Activated CD8-positive, alpha-beta memory T cell treated with anti-CD3 and anti-CD28 coated beads, Interleukin-2, amount 10 ng/mL, durations not matched to agents 7 days and 5 days (primary cell): ENCODE measurements at regions not wholly inside any gene's neighbourhood (a gene's known extent, or its start where the extent isn't known, plus 50 kb on each side); places are given as distances from the start of the nearest gene placed in this dataset.

Source experiments
- ATAC-seq: fragments of 150-1000 bp; cut with Tn5 transposase; one replicate; pipeline ENCODE4 v1.10.0; 2021; ENCODE audit warnings: moderate library complexity
- CTCF ChIA-PET: fragments of 350-600 bp; sonication (Branson Sonifier 250); formaldehyde crosslinking; loops from one replicate; lab custom pipeline; 2021; ENCODE audit warnings: antibody characterized with exemption; lab: Charles Lee
- DNase-seq: peaks from one replicate; pipeline ENCODE4 v3.0.0-alpha.2; 2020
- H3K27ac Mint-ChIP-seq: one replicate; pipeline ENCODE4 v1.8.0; 2021; ENCODE audit warnings: mild to moderate bottlenecking, mixed read lengths
- H3K27me3 Mint-ChIP-seq: one replicate; pipeline ENCODE4 v1.8.0; 2021; ENCODE audit warnings: mixed read lengths
- H3K36me3 Mint-ChIP-seq: one replicate; pipeline ENCODE4 v1.8.0; 2021; ENCODE audit warnings: mild to moderate bottlenecking, mixed read lengths
- H3K4me1 Mint-ChIP-seq: one replicate; pipeline ENCODE4 v1.8.0; 2021; ENCODE audit warnings: mixed read lengths
- H3K4me3 Mint-ChIP-seq: one replicate; pipeline ENCODE4 v1.8.0; 2021; ENCODE audit warnings: mild to moderate bottlenecking, moderate library complexity, mixed read lengths
- H3K9me3 Mint-ChIP-seq: one replicate; pipeline ENCODE4 v1.8.0; 2022; ENCODE audit warnings: low read depth, mixed read lengths

DNA sequence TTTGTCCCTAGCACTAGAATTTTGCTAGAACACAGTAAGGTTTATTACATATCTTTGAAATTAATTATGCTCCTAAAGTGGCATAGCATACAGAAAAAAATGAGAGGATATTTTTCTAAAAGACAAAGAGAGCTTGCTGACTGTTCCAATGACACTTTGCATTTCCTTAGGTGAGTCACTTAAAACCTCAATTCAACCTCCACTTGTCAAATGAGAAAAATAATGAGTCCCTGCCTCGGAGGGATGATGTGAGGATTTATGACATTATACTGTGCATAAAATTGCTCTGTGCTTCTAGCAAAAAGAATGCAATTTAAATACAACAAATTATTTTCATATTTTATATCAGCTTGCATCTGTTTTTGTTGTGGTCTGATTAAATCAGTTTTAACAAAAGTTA, 1417.0 kb upstream of the ALCAM start:
- CTCF ChIA-PET = no interaction called here
- no peak for DNase-seq
- Mint-ChIP-seq H3K27me3 (no peaks in the 10 kb centered on the region), H3K4me3 (no peak overlapping the region), H3K9me3 (no peaks in the 10 kb centered on the region), H3K4me1 (no peaks in the 10 kb centered on the region), H3K36me3 (no peaks in the 10 kb centered on the region), H3K27ac (no peak overlapping the region)
- no peak for ATAC-seq

DNA sequence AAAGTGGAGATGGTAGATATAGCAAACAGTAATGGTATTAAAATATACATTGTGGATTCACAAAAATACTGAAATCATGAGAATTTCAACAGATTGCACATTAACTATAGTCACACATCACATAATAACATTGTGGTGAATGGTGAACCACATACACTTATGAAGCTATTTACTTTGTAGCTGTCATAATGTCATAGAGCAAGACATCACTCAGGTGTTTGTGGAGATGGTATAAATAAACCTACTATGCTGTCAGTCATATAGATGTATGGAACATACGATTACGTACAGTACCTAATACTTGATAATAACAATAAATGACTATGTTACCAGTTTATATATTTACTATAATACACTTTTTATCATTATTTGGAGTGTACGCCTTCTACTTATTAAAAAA, 1416.0 kb upstream of the ALCAM start:
- Mint-ChIP-seq H3K4me1 (no peaks in the 10 kb centered on the region), H3K9me3 (no peaks in the 10 kb centered on the region), H3K27ac (no peak overlapping the region), H3K4me3 (no peak overlapping the region), H3K36me3 (no peaks in the 10 kb centered on the region), H3K27me3 (no peaks in the 10 kb centered on the region)
- ATAC-seq (no peak), DNase-seq (no peak)
- CTCF ChIA-PET = no interaction called here

DNA sequence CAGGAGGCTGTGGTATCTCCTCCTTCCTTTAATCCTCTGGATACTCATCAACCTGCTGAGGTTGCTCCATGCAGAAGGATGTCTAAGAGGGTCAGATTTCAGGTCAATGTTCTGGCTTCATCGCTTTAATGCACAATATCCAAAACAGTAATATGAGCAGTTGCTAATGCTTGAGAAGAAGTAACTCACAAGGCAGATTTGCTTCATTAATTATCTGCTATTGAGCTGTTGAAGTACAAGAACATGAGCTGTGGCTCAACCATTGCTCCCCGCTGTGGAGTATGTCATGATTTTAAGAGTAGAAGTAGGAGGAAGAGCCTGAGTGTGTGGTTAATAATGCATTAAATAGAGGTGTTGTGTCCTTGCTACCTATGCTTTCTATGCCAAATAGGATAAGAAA, 1412.9 kb upstream of the ALCAM start:
- no peaks in the 10 kb centered on the region for H3K4me1 Mint-ChIP-seq
- no peak for ATAC-seq
- no peak overlapping the region for H3K4me3 Mint-ChIP-seq
- H3K36me3 Mint-ChIP-seq = no peaks in the 10 kb centered on the region
- CTCF ChIA-PET = no interaction called here
- H3K27ac Mint-ChIP-seq = no peak overlapping the region
- no peak for DNase-seq
- H3K9me3 Mint-ChIP-seq = no peaks in the 10 kb centered on the region
- H3K27me3 Mint-ChIP-seq = no peaks in the 10 kb centered on the region

DNA sequence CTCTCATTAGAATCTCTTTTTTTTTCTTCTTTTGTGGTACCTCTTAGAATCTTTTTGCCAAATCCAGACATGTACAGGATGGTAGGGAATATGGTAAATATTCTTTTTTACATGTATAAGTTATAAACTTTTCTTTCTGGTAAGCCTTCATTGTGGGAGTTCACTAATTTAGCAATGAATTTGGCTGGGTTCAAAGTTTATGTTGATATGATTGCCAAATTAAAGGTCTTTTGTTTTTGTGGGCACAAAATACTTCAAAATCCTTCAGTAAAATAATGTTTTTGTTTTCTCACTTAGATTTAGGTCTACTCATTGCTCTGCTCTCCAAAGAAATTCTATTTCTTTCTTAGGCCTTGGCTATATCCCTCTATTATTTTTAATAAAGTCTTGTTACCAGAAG, 1405.9 kb upstream of the ALCAM start:
- ATAC-seq (no peak), DNase-seq (no peak)
- CTCF ChIA-PET = no interaction called here
- H3K4me1 Mint-ChIP-seq = no peaks in the 10 kb centered on the region
- H3K4me3 Mint-ChIP-seq = no peak overlapping the region
- no peak overlapping the region for H3K27ac Mint-ChIP-seq
- no peaks in the 10 kb centered on the region for H3K27me3 Mint-ChIP-seq
- H3K9me3 Mint-ChIP-seq = peaks cover 2% of the 10 kb centered on the region
- no peaks in the 10 kb centered on the region for H3K36me3 Mint-ChIP-seq

DNA sequence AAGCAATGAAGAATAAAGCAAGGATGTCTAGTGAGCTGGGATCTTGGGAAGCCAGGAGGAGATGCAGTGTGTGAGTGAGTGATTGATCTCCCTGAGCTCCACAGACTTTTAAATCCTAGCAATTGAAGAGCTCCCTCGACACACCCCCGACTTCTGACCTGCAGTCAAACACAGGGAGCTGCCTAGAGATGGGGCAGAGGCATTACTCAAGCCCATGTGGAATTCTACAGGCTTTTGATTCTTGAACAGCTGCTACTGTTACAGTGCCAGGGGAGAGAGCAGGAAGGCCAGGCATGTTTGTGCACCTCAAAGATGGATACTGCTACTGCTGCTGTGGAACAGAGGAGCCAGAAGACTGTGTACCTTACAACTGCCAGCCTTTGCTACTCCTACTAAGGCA, 1403.1 kb upstream of the ALCAM start:
- no peak for ATAC-seq
- Mint-ChIP-seq H3K27me3 (no peaks in the 10 kb centered on the region), H3K27ac (no peak overlapping the region), H3K4me3 (no peak overlapping the region), H3K9me3 (peaks cover 2% of the 10 kb centered on the region), H3K36me3 (no peaks in the 10 kb centered on the region), H3K4me1 (no peaks in the 10 kb centered on the region)
- no peak for DNase-seq
- CTCF ChIA-PET = no interaction called here

DNA sequence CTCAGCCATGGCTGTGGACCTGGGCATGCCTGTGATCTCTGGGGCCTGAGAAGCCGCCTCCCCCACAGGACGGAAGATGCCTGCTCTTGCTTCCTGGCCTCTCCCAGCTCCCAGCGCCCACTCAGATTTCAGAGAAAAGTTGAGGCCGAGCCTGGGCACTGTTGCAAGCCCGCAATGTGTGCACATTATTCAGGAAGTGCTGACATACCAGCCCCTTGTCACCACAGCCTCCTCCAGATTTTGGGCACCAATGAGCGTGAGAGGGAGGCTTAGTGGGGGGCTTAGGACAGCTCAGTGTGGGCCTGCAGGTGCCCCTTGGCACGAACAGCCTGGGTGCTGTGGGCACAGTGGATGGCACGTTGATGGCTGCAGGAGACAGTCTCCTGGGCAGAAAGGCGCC, 1400.9 kb upstream of the ALCAM start:
- H3K27ac Mint-ChIP-seq = no peak overlapping the region

DNA sequence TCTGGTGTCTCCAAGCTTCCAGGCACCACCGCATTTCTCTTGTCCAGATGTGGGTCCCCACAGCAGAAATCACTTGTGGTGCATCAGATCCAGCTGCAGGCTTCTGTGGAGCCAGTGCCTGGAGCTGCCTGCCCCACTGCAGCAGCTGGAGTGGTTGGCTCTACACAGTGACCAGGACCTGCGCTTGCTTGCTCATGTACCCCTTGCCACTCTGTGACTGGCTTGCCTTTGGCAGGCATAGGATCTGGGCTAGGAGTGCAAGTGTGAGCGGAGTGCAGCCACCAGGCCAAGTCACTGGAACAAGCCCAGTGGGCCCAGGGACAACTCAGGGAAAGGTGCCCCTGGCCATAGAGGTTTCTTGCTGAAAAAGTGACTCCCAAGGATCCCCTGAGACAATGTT, 1400.0 kb upstream of the ALCAM start:
- no peak overlapping the region for H3K4me3 Mint-ChIP-seq
- no peak overlapping the region for H3K27ac Mint-ChIP-seq
- no peaks in the 10 kb centered on the region for H3K4me1 Mint-ChIP-seq
- ATAC-seq (no peak), DNase-seq (no peak)
- CTCF ChIA-PET = no interaction called here
- no peaks in the 10 kb centered on the region for H3K36me3 Mint-ChIP-seq
- H3K9me3 Mint-ChIP-seq = peaks cover 2% of the 10 kb centered on the region
- no peaks in the 10 kb centered on the region for H3K27me3 Mint-ChIP-seq

More for the DNA sequence above, 1400.9 kb upstream of the ALCAM start:
- DNase-seq (no peak), ATAC-seq (no peak)
- peaks cover 2% of the 10 kb centered on the region for H3K9me3 Mint-ChIP-seq
- H3K27me3 Mint-ChIP-seq = no peaks in the 10 kb centered on the region
- H3K36me3 Mint-ChIP-seq = no peaks in the 10 kb centered on the region
- no peak overlapping the region for H3K4me3 Mint-ChIP-seq
- CTCF ChIA-PET = no interaction called here
- H3K4me1 Mint-ChIP-seq = no peaks in the 10 kb centered on the region

DNA sequence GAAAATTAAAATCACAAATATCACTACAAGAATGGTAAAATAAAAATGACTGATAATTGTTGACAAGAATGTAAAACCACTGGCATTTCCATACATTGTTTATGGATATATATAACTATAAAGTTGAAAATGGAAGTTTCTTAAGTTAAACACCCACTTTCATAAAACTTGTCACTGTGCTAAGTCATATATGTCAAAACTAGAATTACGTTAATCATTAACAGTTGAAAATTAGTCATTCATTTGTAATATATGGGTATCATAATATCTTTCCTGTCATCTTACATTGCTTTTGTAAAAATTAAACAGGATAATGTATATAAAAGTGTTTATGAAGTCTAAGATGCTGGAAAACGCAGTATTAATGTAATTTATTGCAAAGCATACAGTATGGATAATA, 1398.6 kb upstream of the ALCAM start:
- no peak overlapping the region for H3K27ac Mint-ChIP-seq
- peaks cover 5% of the 10 kb centered on the region for H3K9me3 Mint-ChIP-seq
- H3K4me3 Mint-ChIP-seq = no peak overlapping the region
- no peaks in the 10 kb centered on the region for H3K27me3 Mint-ChIP-seq
- no peak for ATAC-seq
- no peaks in the 10 kb centered on the region for H3K4me1 Mint-ChIP-seq
- no peak for DNase-seq
- no peaks in the 10 kb centered on the region for H3K36me3 Mint-ChIP-seq
- CTCF ChIA-PET = no interaction called here

DNA sequence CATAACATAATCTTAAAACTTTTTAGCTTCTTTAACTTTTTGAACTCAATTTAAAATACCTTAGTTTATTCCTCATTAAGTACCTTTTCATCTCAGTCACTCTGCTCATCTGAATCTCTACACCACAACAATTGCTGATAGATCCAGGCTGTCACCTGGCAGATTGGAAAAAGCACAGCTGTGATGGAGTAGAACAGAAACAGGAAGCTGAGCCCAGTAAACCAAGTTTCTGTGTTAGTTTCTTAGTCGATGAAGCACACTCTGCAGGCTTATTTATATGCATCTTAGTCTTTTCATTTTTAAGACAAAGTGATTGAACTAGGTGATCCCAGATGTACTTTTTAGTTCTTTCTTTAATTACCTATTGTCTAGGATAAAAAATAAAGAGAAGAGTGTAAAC, 1398.0 kb upstream of the ALCAM start:
- Mint-ChIP-seq H3K4me3 (no peak overlapping the region), H3K4me1 (no peaks in the 10 kb centered on the region), H3K9me3 (peaks cover 5% of the 10 kb centered on the region), H3K36me3 (no peaks in the 10 kb centered on the region), H3K27ac (no peak overlapping the region), H3K27me3 (no peaks in the 10 kb centered on the region)
- DNase-seq (no peak), ATAC-seq (no peak)
- CTCF ChIA-PET = no interaction called here

DNA sequence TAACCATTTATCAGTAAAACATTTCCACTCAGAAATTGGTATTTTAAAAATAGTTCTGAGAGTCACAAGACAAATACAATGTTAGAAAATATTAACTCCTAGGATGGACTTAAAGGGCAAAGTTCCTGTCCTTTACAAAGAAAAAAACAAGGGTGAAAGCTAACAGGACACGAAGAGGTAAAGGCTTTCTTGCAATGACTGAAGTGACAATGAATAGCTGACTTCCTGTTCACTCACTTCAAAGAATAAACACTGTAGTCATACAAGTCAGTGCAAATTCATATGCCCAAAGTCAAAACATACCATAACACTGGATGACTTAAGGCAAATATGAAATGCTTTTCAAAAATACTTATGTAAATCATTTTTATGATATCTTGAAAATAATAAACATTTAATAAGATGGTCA, 1389.8 kb upstream of the ALCAM start:
- Mint-ChIP-seq H3K4me1 (no peaks in the 10 kb centered on the region), H3K27ac (no peak overlapping the region), H3K36me3 (no peaks in the 10 kb centered on the region), H3K27me3 (no peaks in the 10 kb centered on the region), H3K9me3 (peaks cover 3% of the 10 kb centered on the region), H3K4me3 (no peak overlapping the region)
- ATAC-seq = no peak
- CTCF ChIA-PET = no interaction called here
- no peak for DNase-seq

DNA sequence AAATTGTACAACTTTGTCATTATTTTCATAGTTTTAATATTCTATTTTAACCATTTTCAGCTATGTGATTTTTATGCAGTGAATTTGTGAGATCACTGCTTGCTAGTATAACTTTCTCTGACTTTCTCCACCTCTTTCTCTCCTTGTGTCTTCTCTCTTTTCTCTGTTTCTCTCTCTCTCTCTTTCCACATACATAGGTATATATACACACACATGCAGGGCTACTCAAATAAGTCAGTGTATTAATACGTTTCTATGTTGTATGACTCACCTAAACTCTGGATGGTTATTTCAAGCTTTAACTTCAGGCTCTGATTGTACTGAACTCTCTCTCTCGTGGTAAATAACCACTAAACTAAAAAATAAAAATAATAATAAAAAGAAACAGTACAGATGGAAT, 1389.3 kb upstream of the ALCAM start:
- Mint-ChIP-seq H3K4me3 (no peak overlapping the region), H3K27me3 (no peaks in the 10 kb centered on the region), H3K4me1 (no peaks in the 10 kb centered on the region), H3K36me3 (no peaks in the 10 kb centered on the region), H3K27ac (no peak overlapping the region), H3K9me3 (no peaks in the 10 kb centered on the region)
- no peak for ATAC-seq
- CTCF ChIA-PET = no interaction called here
- DNase-seq = no peak

DNA sequence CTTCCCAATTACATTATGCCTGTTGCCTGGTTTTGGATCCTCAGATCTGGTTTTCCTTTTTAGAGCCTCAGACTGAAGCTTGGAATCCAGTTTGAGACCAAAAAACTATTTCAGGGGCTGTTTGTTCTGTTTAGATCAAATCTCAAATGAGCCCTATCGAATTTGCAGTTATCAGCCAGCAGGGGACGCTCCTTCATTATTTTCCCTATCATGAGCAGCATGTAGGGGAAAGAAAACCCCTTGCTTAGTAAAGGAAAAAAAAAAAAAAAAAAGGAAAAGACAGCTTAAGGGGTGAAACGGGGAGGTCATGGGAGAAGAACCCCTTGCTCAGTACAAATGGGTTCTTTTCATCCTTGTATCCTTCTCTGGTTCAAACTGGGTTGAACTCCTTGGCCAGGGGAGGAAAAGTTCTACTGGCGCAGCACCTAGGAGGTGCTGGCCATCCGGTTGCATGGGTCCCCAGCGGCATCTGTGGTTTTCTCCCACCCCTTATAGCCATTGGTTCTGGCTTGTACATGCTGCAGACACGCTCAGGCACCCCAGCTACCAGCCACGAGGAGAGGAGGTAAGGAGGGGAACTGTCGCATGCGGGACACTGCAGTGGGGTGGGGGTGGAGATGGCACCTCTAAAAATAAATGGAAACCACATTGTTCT, 1375.1 kb upstream of the ALCAM start:
- Mint-ChIP-seq H3K4me1 (no peaks in the 10 kb centered on the region), H3K4me3 (no peak overlapping the region), H3K27ac (no peak overlapping the region), H3K27me3 (no peaks in the 10 kb centered on the region), H3K9me3 (no peaks in the 10 kb centered on the region), H3K36me3 (no peaks in the 10 kb centered on the region)
- ATAC-seq (no peak), DNase-seq (no peak)
- CTCF ChIA-PET = interaction anchor here (0.5 kb wide), 1 partner anchor 47 kb away, joined by 3 read pairs; no protein-coding TSS in a partner anchor

DNA sequence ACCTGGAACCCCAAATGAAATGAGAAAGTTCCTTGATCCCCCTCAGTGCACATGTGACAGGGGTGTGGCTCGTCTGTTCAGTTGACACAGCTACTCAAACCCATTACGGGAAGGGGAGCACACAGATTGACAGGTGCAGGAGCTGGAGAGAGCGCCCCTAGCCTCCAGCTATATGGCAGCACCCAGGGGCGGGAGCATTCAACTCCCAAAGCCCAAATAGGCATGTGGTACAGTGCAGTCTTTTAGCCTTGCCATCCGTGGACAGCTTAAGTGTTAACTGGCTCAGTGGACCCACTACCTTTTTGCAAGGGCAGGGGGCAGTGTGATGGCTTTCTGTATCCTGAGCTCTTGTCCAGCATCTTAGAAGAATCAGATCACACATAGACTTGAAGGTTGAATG, 1374.2 kb upstream of the ALCAM start:
- CTCF ChIA-PET = no interaction called here
- no peak overlapping the region for H3K27ac Mint-ChIP-seq
- no peaks in the 10 kb centered on the region for H3K27me3 Mint-ChIP-seq
- H3K4me1 Mint-ChIP-seq = no peaks in the 10 kb centered on the region
- H3K9me3 Mint-ChIP-seq = no peaks in the 10 kb centered on the region
- no peaks in the 10 kb centered on the region for H3K36me3 Mint-ChIP-seq
- ATAC-seq = no peak
- no peak for DNase-seq
- no peak overlapping the region for H3K4me3 Mint-ChIP-seq

DNA sequence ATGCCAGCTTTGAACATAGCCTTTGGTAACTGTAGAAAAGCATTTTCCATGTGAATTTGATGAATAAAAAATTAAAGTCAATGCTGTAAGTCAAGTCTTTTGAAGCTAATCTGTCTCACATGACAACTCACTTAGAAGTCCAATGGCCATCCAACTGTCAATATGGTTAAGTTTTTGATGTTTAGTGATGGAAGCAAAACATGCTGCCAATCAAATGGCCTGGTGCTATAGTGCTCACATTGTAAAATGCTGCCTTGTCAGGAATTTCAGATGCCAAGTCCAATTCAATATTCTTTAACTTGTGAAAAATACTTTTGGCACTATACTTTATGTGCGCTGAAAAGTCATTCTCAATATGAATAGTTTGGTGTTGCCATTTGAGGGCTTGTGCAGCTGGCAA, 1361.8 kb upstream of the ALCAM start:
- Mint-ChIP-seq H3K4me1 (no peaks in the 10 kb centered on the region), H3K4me3 (no peak overlapping the region), H3K9me3 (no peaks in the 10 kb centered on the region), H3K27ac (no peak overlapping the region), H3K27me3 (no peaks in the 10 kb centered on the region), H3K36me3 (no peaks in the 10 kb centered on the region)
- ATAC-seq = no peak
- CTCF ChIA-PET = no interaction called here
- no peak for DNase-seq

DNA sequence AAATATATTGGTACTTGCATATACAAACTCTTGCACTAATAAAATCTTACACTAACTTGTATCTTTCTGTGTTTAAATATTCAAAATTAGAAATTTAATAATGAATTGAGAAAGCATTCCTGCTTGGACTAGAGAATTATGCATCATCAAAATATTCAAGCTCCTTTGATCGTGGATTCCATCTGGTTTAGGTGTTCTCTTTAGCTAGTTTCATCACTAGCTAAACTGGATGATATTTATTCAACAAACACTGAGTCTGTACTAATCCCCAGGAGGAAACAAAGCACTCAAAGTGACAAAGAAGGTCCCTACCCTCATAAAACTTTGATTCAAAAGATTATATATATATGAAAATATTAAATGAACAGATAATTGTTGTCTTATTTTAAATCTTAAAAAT, 1360.9 kb upstream of the ALCAM start:
- CTCF ChIA-PET = no interaction called here
- H3K4me1 Mint-ChIP-seq = no peaks in the 10 kb centered on the region
- H3K4me3 Mint-ChIP-seq = no peak overlapping the region
- no peak overlapping the region for H3K27ac Mint-ChIP-seq
- H3K27me3 Mint-ChIP-seq = no peaks in the 10 kb centered on the region
- ATAC-seq = no peak
- no peak for DNase-seq
- no peaks in the 10 kb centered on the region for H3K9me3 Mint-ChIP-seq
- no peaks in the 10 kb centered on the region for H3K36me3 Mint-ChIP-seq
